ENCODE measurements at regions not wholly inside any gene's neighbourhood (a gene's known extent, or its start where the extent isn't known, plus 50 kb on each side); places are given as distances from the start of the nearest gene placed in this dataset.
A peak's percentile ranks its signal among the peaks of the same experiment; 100 is the strongest.
"Not testable (repeated sequence)": the region's sequence is repeated elsewhere in the genome, so short reads cannot be mapped to it uniquely, and the experiment has no call there.

- not testable (repeated sequence) for DNase-seq (ENCODE audit: low spot score)
Measured at GRCh38 chr7:55702831-55703230, 130.5 kb upstream of the VOPP1 start.

GRCh38 chr7:55699450-55699842 is 127.1 kb upstream of the VOPP1 start:
- not testable (repeated sequence) for DNase-seq (ENCODE audit: low spot score)

- not testable (repeated sequence) for DNase-seq (ENCODE audit: low spot score)
Measured at GRCh38 chr7:55698607-55699449, 126.5 kb upstream of the VOPP1 start.

GRCh38 chr7:55695893-55696701 is 123.8 kb upstream of the VOPP1 start:
- DNase-seq (ENCODE audit: low spot score), result not testable (repeated sequence)

- not testable (repeated sequence) for DNase-seq (ENCODE audit: low spot score)
Measured at GRCh38 chr7:55694484-55694883, 122.2 kb upstream of the VOPP1 start.

- DNase-seq (ENCODE audit: low spot score), result not testable (repeated sequence)
Measured at GRCh38 chr7:55688684-55689681, 116.7 kb upstream of the VOPP1 start.

- not testable (repeated sequence) for DNase-seq (ENCODE audit: low spot score)
Measured at GRCh38 chr7:55688261-55688660, 116.0 kb upstream of the VOPP1 start.

GRCh38 chr7:55687252-55687651 is 115.0 kb upstream of the VOPP1 start:
- not testable (repeated sequence) for DNase-seq (ENCODE audit: low spot score)

GRCh38 chr7:55686771-55687170 is 114.5 kb upstream of the VOPP1 start:
- DNase-seq (ENCODE audit: low spot score), result not testable (repeated sequence)

GRCh38 chr7:55683501-55683900 is 111.2 kb upstream of the VOPP1 start:
- DNase-seq (ENCODE audit: low spot score), result not testable (repeated sequence)

GRCh38 chr7:55675589-55675988 is 103.3 kb upstream of the VOPP1 start:
- DNase-seq (ENCODE audit: low spot score), result not testable (repeated sequence)

- not testable (repeated sequence) for DNase-seq (ENCODE audit: low spot score)
Measured at GRCh38 chr7:55673525-55673924, 101.2 kb upstream of the VOPP1 start.

- not testable (repeated sequence) for DNase-seq (ENCODE audit: low spot score)
Measured at GRCh38 chr7:55672084-55672483, 99.8 kb upstream of the VOPP1 start.

- no peak for DNase-seq (ENCODE audit: low spot score)
Measured at GRCh38 chr7:55657654-55658053, 85.4 kb upstream of the VOPP1 start.

GRCh38 chr7:55651057-55651456 is 78.8 kb upstream of the VOPP1 start:
- no peak for DNase-seq (ENCODE audit: low spot score)

GRCh38 chr7:55649238-55649637 is 76.9 kb upstream of the VOPP1 start:
- no peak for DNase-seq (ENCODE audit: low spot score)

- no peak for DNase-seq (ENCODE audit: low spot score)
Measured at GRCh38 chr7:55644567-55644966, 72.3 kb upstream of the VOPP1 start.

- DNase-seq (ENCODE audit: low spot score), result no peak
Measured at GRCh38 chr7:55642266-55642665, 70.0 kb upstream of the VOPP1 start.

- peak; percentile 38 for DNase-seq (ENCODE audit: low spot score)
Measured at GRCh38 chr7:55641811-55642210, 69.5 kb upstream of the VOPP1 start.

GRCh38 chr7:55641273-55641691 is 69.0 kb upstream of the VOPP1 start:
- DNase-seq (ENCODE audit: low spot score), result peak; percentile 64

- no peak for DNase-seq (ENCODE audit: low spot score)
Measured at GRCh38 chr7:55639640-55640039, 67.3 kb upstream of the VOPP1 start.

Data from CD4-positive, alpha-beta T cell treated with Interleukin-2 at 100 ng/mL for 4 hours (primary cell).